ENCODE measurements at regions not wholly inside any gene's neighbourhood (a gene's known extent, or its start where the extent isn't known, plus 50 kb on each side); places are given as distances from the start of the nearest gene placed in this dataset.

GRCh38 chr12:33129500-33129899 is 232.9 kb upstream of the PKP2 start:
- TF ChIP-seq CTCF (IDR thresholded peaks at IDR 0.05; ENCODE audit: low read depth, low read length) (no peak), POLR2A (IDR thresholded peaks at IDR 0.05; ENCODE audit: extremely low read depth, insufficient read length) (no peak), MAX (IDR thresholded peaks at IDR 0.05; ENCODE audit: low read depth, low read length) (no peak), MYC (IDR thresholded peaks at IDR 0.05; ENCODE audit: low read depth, low read length) (no peak)

Measured in NB4 (cell line).